ENCODE measurements at regions not wholly inside any gene's neighbourhood (a gene's known extent, or its start where the extent isn't known, plus 50 kb on each side); places are given as distances from the start of the nearest gene placed in this dataset.
"Not testable (repeated sequence)": the region's sequence is repeated elsewhere in the genome, so short reads cannot be mapped to it uniquely, and the experiment has no call there.

- Histone ChIP-seq H3K27ac (no peak overlapping the region), H3K4me3 (replicated peaks in 1 of 3) (no peak overlapping the region), H3K27me3 (no peaks in the 10 kb centered on the region), H3K4me1 (no peaks in the 10 kb centered on the region), H3K9me3 (no peaks in the 10 kb centered on the region), H3K36me3 (no peaks in the 10 kb centered on the region)
- 95% methylated on average over 2 of the region's 2 CpGs for WGBS, 2 donors
- no peak for DNase-seq
- no peak for TF ChIP-seq CTCF (IDR thresholded peaks at IDR 0.05)
- TF ChIP-seq POLR2A (IDR thresholded peaks at IDR 0.05) = no peak
- intact Hi-C loops (cut with DNase I) = no loop called here
Observed at GRCh38 chr13:81247711-81248110, 906.8 kb upstream of the SPRY2 start.

- no peaks in the 10 kb centered on the region for H3K9me3 ChIP-seq
- 81 to 82% methylated on average over 6 of the region's 6 CpGs for WGBS, 2 donors
- no peaks in the 10 kb centered on the region for H3K4me1 ChIP-seq
- intact Hi-C loops (cut with DNase I) = no loop called here
- H3K27ac ChIP-seq = no peak overlapping the region
- no peak for DNase-seq
- H3K4me3 ChIP-seq (replicated peaks in 1 of 3) = no peak overlapping the region
- no peaks in the 10 kb centered on the region for H3K36me3 ChIP-seq
- no peaks in the 10 kb centered on the region for H3K27me3 ChIP-seq
- no peak for TF ChIP-seq POLR2A (IDR thresholded peaks at IDR 0.05)
- no peak for TF ChIP-seq CTCF (IDR thresholded peaks at IDR 0.05)
Observed at GRCh38 chr13:81246556-81246955, 905.6 kb upstream of the SPRY2 start.

GRCh38 chr13:81244011-81244410, 903.1 kb upstream of the SPRY2 start:
- WGBS, 2 donors = 57 to 59% methylated on average over 1 of the region's 1 CpG
- no peaks in the 10 kb centered on the region for H3K27me3 ChIP-seq
- TF ChIP-seq POLR2A (IDR thresholded peaks at IDR 0.05) = no peak
- TF ChIP-seq CTCF (IDR thresholded peaks at IDR 0.05) = no peak
- H3K9me3 ChIP-seq = no peaks in the 10 kb centered on the region
- no peaks in the 10 kb centered on the region for H3K36me3 ChIP-seq
- intact Hi-C loops (cut with DNase I) = no loop called here
- no peaks in the 10 kb centered on the region for H3K4me1 ChIP-seq
- no peak overlapping the region for H3K27ac ChIP-seq
- no peak overlapping the region for H3K4me3 ChIP-seq (replicated peaks in 1 of 3)
- DNase-seq = no peak

- Histone ChIP-seq H3K9me3 (no peaks in the 10 kb centered on the region), H3K27ac (no peak overlapping the region), H3K4me3 (replicated peaks in 1 of 3) (no peak overlapping the region), H3K4me1 (no peaks in the 10 kb centered on the region), H3K36me3 (no peaks in the 10 kb centered on the region), H3K27me3 (no peaks in the 10 kb centered on the region)
- no peak for DNase-seq
- whole genome bisulfite sequencing, 2 donors = 73 to 79% methylated on average over 2 of the region's 2 CpGs
- TF ChIP-seq POLR2A (IDR thresholded peaks at IDR 0.05) (no peak), CTCF (IDR thresholded peaks at IDR 0.05) (no peak)
- intact Hi-C loops (cut with DNase I) = no loop called here
Observed at GRCh38 chr13:81230386-81230785, 889.5 kb upstream of the SPRY2 start.

GRCh38 chr13:81226830-81227229, 885.9 kb upstream of the SPRY2 start:
- H3K27ac ChIP-seq; H3K9me3 ChIP-seq; DNase-seq; H3K27me3 ChIP-seq; intact Hi-C loops (cut with DNase I); H3K4me3 ChIP-seq (replicated peaks in 1 of 3); H3K36me3 ChIP-seq; H3K4me1 ChIP-seq: not testable (repeated sequence)
- WGBS, 2 donors = 78 to 79% methylated on average over 4 of the region's 4 CpGs

- Histone ChIP-seq H3K4me1 (no peaks in the 10 kb centered on the region), H3K27ac (no peak overlapping the region), H3K27me3 (no peaks in the 10 kb centered on the region), H3K9me3 (no peaks in the 10 kb centered on the region), H3K36me3 (no peaks in the 10 kb centered on the region), H3K4me3 (replicated peaks in 1 of 3) (no peak overlapping the region)
- no peak for DNase-seq
- 80 to 83% methylated on average over 7 of the region's 7 CpGs for WGBS, 2 donors
- no peak for TF ChIP-seq POLR2A (IDR thresholded peaks at IDR 0.05)
- TF ChIP-seq CTCF (IDR thresholded peaks at IDR 0.05) = no peak
- intact Hi-C loops (cut with DNase I) = no loop called here
Observed at GRCh38 chr13:81224209-81224833, 883.4 kb upstream of the SPRY2 start.
